Left ventricle myocardium inferior (tissue), 1 donor: ENCODE measurements at regions not wholly inside any gene's neighbourhood (a gene's known extent, or its start where the extent isn't known, plus 50 kb on each side); places are given as distances from the start of the nearest gene placed in this dataset.

Experiments used
- DNase-seq: peaks from one replicate; pipeline ENCODE4 v3.0.0-alpha.2; 2020
- H3K27ac ChIP-seq: fragments of 200-600 bp; replicated peaks from 2 replicates; pipeline ENCODE4 v1.8.0; 2021
- H3K27me3 ChIP-seq: fragments of 200-600 bp; 2 replicates; pipeline ENCODE4 v1.8.0; 2021; ENCODE audit warnings: low read depth
- H3K36me3 ChIP-seq: fragments of 200-600 bp; 2 replicates; pipeline ENCODE4 v1.8.0; 2021
- H3K4me1 ChIP-seq: fragments of 200-600 bp; 2 replicates; pipeline ENCODE4 v1.8.0; 2021
- H3K4me3 ChIP-seq: fragments of 200-600 bp; 2 replicates; pipeline ENCODE4 v1.8.0; 2021; ENCODE audit warnings: mild to moderate bottlenecking, moderate library complexity
- H3K9me3 ChIP-seq: fragments of 200-600 bp; replicated peaks from 2 replicates; pipeline ENCODE4 v1.8.0; 2021
- CTCF ChIP-seq: fragments of 200-600 bp; IDR thresholded peaks from 2 replicates; pipeline ENCODE4 v1.8.0; 2021; ENCODE audit warnings: antibody characterized with exemption, mild to moderate bottlenecking, borderline replicate concordance
- intact Hi-C: fragments of 100-400 bp; cut with micrococcal nuclease; formaldehyde crosslinking; loops from one replicate; pipeline ENCODE4 v1.11.0; 2022
- donor health status: DM: no; HTN: yes; CAD: no; lungs with severe emphysema.

DNA sequence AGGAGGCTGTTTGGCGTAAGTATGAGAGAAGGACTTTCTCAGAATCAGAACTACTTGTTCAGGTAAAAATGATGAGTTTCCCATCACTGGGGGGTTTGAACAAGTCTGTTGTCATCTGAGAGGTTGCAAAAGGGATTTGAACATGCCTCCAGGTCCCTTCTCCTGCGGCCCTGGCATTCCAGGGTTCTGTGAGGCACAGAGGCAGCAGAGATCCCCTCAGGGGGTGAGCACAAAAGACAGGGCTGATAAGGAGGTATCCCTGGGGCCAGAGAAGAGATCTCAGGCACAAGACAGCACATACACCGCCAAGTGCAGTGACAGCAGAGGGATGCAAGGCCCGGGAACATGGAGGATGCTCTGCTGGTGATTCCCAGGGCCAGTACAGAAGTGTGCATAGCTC lies 275.8 kb upstream of the TSHZ3 start:
- Histone ChIP-seq H3K27me3 (peaks cover 26% of the 10 kb centered on the region), H3K4me1 (no peaks in the 10 kb centered on the region), H3K9me3 (peaks cover 14% of the 10 kb centered on the region), H3K36me3 (no peaks in the 10 kb centered on the region), H3K27ac (no peak overlapping the region), H3K4me3 (no peak overlapping the region)
- no peak for DNase-seq
- TF ChIP-seq CTCF, result no peak
- intact Hi-C loops, result no loop called here

GRCh38 chr19:31625575-31625974 lies 276.3 kb upstream of the TSHZ3 start:
- no peak for TF ChIP-seq CTCF
- Histone ChIP-seq H3K4me1 (no peaks in the 10 kb centered on the region), H3K27me3 (peaks cover 27% of the 10 kb centered on the region), H3K4me3 (no peak overlapping the region), H3K9me3 (peaks cover 14% of the 10 kb centered on the region), H3K36me3 (no peaks in the 10 kb centered on the region), H3K27ac (no peak overlapping the region)
- intact Hi-C loops, result no loop called here
- DNase-seq, result no peak

GRCh38 chr19:31626941-31627340 lies 277.7 kb upstream of the TSHZ3 start:
- TF ChIP-seq CTCF, result no peak
- no peak for DNase-seq
- no peaks in the 10 kb centered on the region for H3K36me3 ChIP-seq
- H3K27me3 ChIP-seq, result peaks cover 37% of the 10 kb centered on the region
- H3K9me3 ChIP-seq, result peaks cover 5% of the 10 kb centered on the region
- H3K4me1 ChIP-seq, result no peaks in the 10 kb centered on the region
- intact Hi-C loops, result no loop called here
- H3K4me3 ChIP-seq, result no peak overlapping the region
- H3K27ac ChIP-seq, result no peak overlapping the region

DNA sequence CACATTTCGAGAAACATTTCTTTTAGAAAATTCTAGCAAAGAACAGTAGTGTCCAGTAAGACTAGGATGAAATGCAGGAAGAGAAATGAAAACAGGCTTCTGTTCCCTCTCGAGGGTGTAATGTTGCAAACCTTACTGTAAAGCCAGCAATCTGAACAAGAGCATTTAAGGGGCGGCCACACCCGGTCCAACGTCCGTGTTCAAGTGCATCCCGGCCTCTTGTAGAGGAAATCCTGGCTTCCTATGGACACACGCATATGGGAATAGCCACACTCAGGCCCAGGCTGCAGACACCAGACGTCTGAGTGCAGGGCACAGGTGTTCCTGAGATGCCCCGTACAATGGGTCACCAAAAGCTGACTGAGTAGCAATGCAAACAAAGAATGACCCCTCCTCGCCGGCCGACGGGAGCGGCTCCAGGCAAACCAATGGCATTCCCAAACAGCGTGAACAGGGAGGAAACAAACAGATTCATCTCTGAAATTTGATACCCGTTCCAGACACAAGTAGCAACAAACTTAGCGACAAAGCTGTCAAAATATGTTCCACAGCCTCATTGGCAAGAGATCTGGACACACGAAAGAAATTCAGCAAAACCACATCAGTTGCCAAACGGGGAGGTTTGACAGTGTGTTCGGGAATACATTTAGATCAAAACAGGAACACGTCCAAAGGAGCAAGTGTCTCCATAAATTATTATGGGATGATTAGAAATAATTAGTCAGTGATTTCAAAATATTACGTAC lies 278.6 kb upstream of the TSHZ3 start:
- Histone ChIP-seq H3K4me3 (no peak overlapping the region), H3K9me3 (peaks cover 3% of the 10 kb centered on the region), H3K27me3 (peaks cover 37% of the 10 kb centered on the region), H3K36me3 (no peaks in the 10 kb centered on the region), H3K27ac (no peak overlapping the region), H3K4me1 (no peaks in the 10 kb centered on the region)
- DNase-seq, result no peak
- TF ChIP-seq CTCF, result no peak
- intact Hi-C loops, result no loop called here

DNA sequence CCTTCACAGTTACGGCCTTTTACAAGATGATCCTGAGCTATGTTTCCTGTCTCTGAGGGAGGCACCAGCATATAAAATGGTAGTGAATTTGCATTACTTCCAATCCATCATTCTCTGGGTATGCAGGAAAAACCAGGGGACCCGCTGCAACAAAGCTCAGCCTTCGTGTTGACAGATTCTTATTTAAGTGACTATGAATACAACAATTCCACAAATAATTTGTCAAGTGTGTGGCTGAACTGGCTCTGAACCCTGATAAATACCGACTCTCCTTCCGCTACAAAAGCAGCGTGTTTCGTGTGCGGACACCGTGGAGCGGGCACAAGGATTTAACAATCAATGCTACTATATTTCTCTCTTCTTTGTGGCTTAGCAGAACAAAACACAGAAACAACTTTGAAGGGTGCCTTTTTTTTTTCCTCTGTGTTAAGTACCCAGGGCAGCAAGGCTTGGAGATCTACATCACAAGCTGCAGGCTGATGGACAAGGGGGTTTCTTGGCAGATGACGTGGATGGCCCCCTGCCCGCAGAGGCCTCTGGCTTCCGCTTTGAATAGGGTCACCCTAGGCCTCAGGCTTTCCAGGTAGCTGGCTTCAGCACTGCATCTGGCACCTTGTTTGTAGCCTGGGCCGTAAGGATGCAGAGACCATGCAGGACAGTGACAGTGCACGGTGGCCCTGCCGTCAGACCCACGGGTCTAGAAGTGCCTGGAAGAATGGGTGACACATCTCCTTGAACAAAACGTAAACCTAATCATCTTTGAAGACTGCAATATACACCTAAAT lies 280.5 kb upstream of the TSHZ3 start:
- no peak overlapping the region for H3K27ac ChIP-seq
- peaks cover 37% of the 10 kb centered on the region for H3K27me3 ChIP-seq
- intact Hi-C loops, result no loop called here
- no peak for TF ChIP-seq CTCF
- H3K36me3 ChIP-seq, result no peaks in the 10 kb centered on the region
- DNase-seq, result no peak
- H3K9me3 ChIP-seq, result no peaks in the 10 kb centered on the region
- H3K4me3 ChIP-seq, result no peak overlapping the region
- H3K4me1 ChIP-seq, result no peaks in the 10 kb centered on the region
